Right lobe of liver (tissue), 6 donors: ENCODE measurements at regions not wholly inside any gene's neighbourhood (a gene's known extent, or its start where the extent isn't known, plus 50 kb on each side); places are given as distances from the start of the nearest gene placed in this dataset.

Experiments used
- ATAC-seq, 4 donors: fragments of 200-7000 bp; cut with Tn5 transposase; one replicate each; pipeline ENCODE4 v1.9.1; 2020; ENCODE audit warnings: mild to moderate bottlenecking in 4 of 4, moderate library complexity in 4 of 4
- DNase-seq, 3 donors: peaks; one replicate each; pipeline ENCODE4 v3.0.0-alpha.2; 2020
- H3K27ac ChIP-seq, 3 donors: fragments of 200-600 bp; one replicate each; pipeline ENCODE4 v1.8.0; 2022
- H3K27me3 ChIP-seq, 2 donors: fragments of 200-600 bp; one replicate each; pipeline ENCODE4 v1.8.0; 2022
- H3K36me3 ChIP-seq, 4 donors: fragments of 200-600 bp; sonication (generic) in 1 of 4; one replicate each; pipeline versions ENCODE4 v1.5.1 to v1.8.0; 2017 to 2022; ENCODE audit warnings: control low read depth in 1 of 4
- H3K4me1 ChIP-seq, 4 donors: fragments of 200-600 bp; sonication (generic) in 1 of 4; one replicate each; pipeline versions ENCODE4 v1.5.1 to v1.8.0; 2017 to 2022; ENCODE audit warnings: control low read depth in 1 of 4
- H3K4me3 ChIP-seq, 3 donors: fragments of 200-600 bp; one replicate each; pipeline ENCODE4 v1.8.0; 2022
- H3K9me3 ChIP-seq, 4 donors: fragments of 200-600 bp; sonication (generic) in 1 of 4; one replicate each; pipeline versions ENCODE4 v1.5.1 to v1.8.0; 2017 to 2022; ENCODE audit warnings: control low read depth in 1 of 4
- POLR2A ChIP-seq: fragments of 450-650 bp; IDR thresholded peaks from one replicate; pipeline ENCODE4 v1.6.1; 2017; ENCODE audit warnings: antibody characterized with exemption, mild to moderate bottlenecking
- WGBS: methylation state at CpG from one replicate; pipeline ENCODE4 v1.1.6; 2018; ENCODE audit warnings: low coverage, low lambda C conversion rate; ENCODE audit not compliant: insufficient coverage; ENCODE audit errors: missing lambda C conversion rate; 5-methylcytosine and 5-hydroxymethylcytosine counted together
- intact Hi-C, 2 donors: fragments of 100-400 bp; cut with DNase I; formaldehyde crosslinking; loops; one replicate each; pipeline versions ENCODE4 v1.11.2 to v1.14.1; 2022
- TF ChIP-seq, protein P1 (sequence below), 4 donors: fragments of 200-600 bp in 3 of 4; fragments of 450-650 bp in 1 of 4; IDR thresholded peaks; one replicate each; pipeline versions ENCODE4 v1.5.1 to v1.8.0; 2016 to 2022; ENCODE audit warnings: antibody characterized with exemption in 4 of 4, mild to moderate bottlenecking in 2 of 4
- donor health status: DM: no; HTN: yes; CAD: no.
- donor health status: DM: no; HTN: no; CAD: no.
- donor health status: DM: no; HTN: no; CAD: no.
- donor health status: DM: no; HTN: yes; CAD: no.
- donor health status: DM: no; HTN: yes; CAD: no.

GRCh38 chr6:48423640-48424365 lies 312.8 kb upstream of the PTCHD4 start:
- intact Hi-C loops, result no loop called here
- no peak for ATAC-seq

DNA sequence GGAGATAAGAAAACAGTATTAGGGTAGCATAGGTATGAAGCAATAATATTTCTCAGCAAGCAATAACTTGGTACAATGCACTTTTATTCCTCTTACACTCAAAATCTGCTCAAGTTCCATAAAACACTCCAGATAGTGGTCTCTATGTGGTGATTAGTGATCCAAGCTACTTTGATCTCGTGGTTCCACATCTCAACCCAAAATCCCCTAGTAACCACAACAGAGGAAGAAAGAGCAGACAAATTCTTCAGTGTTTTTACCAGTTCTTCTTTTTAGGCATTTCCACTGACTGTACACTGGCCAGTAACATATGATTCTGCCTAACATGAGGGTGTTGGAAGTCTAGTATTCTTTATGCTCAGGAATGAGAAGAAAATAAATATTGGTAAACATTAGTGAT lies 309.0 kb upstream of the PTCHD4 start:
- ATAC-seq, result no peak
- Histone ChIP-seq H3K27ac (no peak overlapping the region), H3K36me3 (no peaks in the 10 kb centered on the region), H3K4me3 (no peak overlapping the region), H3K27me3 (no peaks in the 10 kb centered on the region), H3K4me1 (no peaks in the 10 kb centered on the region), H3K9me3 (no peaks in the 10 kb centered on the region)
- DNase-seq, result no peak
- no peak for TF ChIP-seq POLR2A
- TF ChIP-seq, protein P1, sequence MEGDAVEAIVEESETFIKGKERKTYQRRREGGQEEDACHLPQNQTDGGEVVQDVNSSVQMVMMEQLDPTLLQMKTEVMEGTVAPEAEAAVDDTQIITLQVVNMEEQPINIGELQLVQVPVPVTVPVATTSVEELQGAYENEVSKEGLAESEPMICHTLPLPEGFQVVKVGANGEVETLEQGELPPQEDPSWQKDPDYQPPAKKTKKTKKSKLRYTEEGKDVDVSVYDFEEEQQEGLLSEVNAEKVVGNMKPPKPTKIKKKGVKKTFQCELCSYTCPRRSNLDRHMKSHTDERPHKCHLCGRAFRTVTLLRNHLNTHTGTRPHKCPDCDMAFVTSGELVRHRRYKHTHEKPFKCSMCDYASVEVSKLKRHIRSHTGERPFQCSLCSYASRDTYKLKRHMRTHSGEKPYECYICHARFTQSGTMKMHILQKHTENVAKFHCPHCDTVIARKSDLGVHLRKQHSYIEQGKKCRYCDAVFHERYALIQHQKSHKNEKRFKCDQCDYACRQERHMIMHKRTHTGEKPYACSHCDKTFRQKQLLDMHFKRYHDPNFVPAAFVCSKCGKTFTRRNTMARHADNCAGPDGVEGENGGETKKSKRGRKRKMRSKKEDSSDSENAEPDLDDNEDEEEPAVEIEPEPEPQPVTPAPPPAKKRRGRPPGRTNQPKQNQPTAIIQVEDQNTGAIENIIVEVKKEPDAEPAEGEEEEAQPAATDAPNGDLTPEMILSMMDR (IDR thresholded peaks at IDR 0.05), result no peak
- intact Hi-C loops, result no loop called here
- WGBS, result 23% methylated on average over 1 of the region's 1 CpG

More at GRCh38 chr6:48423640-48424365, 312.8 kb upstream of the PTCHD4 start:
- TF ChIP-seq, protein P1 (IDR thresholded peaks at IDR 0.05), result no peak
- no peak for TF ChIP-seq POLR2A
- 65% methylated on average over 1 of the region's 1 CpG for WGBS
- DNase-seq, result no peak
- Histone ChIP-seq H3K4me1 (no peaks in the 10 kb centered on the region), H3K4me3 (no peak overlapping the region), H3K27ac (no peak overlapping the region), H3K36me3 (no peaks in the 10 kb centered on the region), H3K27me3 (no peaks in the 10 kb centered on the region), H3K9me3 (no peaks in the 10 kb centered on the region)

DNA sequence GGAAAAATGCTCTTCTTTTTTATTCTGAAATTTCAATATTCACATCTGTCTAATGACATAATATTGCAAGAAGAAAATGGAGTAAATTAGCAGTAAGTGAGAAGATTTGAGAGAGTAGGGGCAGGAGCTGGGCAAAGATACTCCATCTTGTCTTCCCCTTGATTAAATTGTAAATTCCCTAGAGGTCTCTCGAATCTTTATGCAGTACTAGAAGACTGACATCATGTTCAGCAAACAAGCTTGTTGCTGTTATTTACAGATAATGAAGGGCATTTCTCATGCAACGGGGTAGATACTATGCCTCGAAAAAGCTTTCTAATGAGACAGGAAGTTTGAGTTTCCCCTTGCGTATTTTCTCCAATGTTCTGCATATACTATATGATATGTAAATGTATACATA lies 306.9 kb upstream of the PTCHD4 start:
- no peaks in the 10 kb centered on the region for H3K27me3 ChIP-seq
- 48% methylated on average over 4 of the region's 4 CpGs for WGBS
- H3K36me3 ChIP-seq, result no peaks in the 10 kb centered on the region
- no peak for DNase-seq
- H3K4me1 ChIP-seq, result no peaks in the 10 kb centered on the region
- ATAC-seq, result no peak
- intact Hi-C loops, result no loop called here
- H3K4me3 ChIP-seq, result no peak overlapping the region
- no peak for TF ChIP-seq POLR2A
- TF ChIP-seq, protein P1 (IDR thresholded peaks at IDR 0.05), result no peak
- H3K27ac ChIP-seq, result no peak overlapping the region
- H3K9me3 ChIP-seq, result no peaks in the 10 kb centered on the region

GRCh38 chr6:48412656-48413055 lies 301.7 kb upstream of the PTCHD4 start:
- Histone ChIP-seq H3K4me3 (no peak overlapping the region), H3K27ac (no peak overlapping the region), H3K4me1 (no peaks in the 10 kb centered on the region), H3K9me3 (no peaks in the 10 kb centered on the region), H3K27me3 (no peaks in the 10 kb centered on the region), H3K36me3 (no peaks in the 10 kb centered on the region)
- intact Hi-C loops, result no loop called here
- 78% methylated on average over 2 of the region's 2 CpGs for WGBS
- ATAC-seq (no peak), DNase-seq (no peak)
- TF ChIP-seq POLR2A, result no peak
- TF ChIP-seq, protein P1 (IDR thresholded peaks at IDR 0.05), result no peak
